Muscle layer of duodenum (tissue), 2 donors: ENCODE measurements at regions not wholly inside any gene's neighbourhood (a gene's known extent, or its start where the extent isn't known, plus 50 kb on each side); places are given as distances from the start of the nearest gene placed in this dataset.
"Not testable (repeated sequence)": the region's sequence is repeated elsewhere in the genome, so short reads cannot be mapped to it uniquely, and the experiment has no call there.

Experiments
- H3K27ac ChIP-seq: one replicate; pipeline ENCODE4 v1.7.0; 2013; ENCODE audit warnings: mild to moderate bottlenecking, low read length
- H3K27me3 ChIP-seq: one replicate; pipeline ENCODE4 v1.7.0; 2013; ENCODE audit warnings: low read depth, mild to moderate bottlenecking, control low read depth, low read length
- H3K36me3 ChIP-seq, 2 donors: one replicate each; pipeline ENCODE4 v1.7.0; 2013; ENCODE audit warnings: low read length in 2 of 2, control low read depth in 1 of 2, mild to moderate bottlenecking in 1 of 2; ENCODE audit not compliant: insufficient read depth in 2 of 2, control insufficient read depth in 1 of 2
- H3K4me1 ChIP-seq, 2 donors: one replicate each; pipeline ENCODE4 v1.7.0; 2013; ENCODE audit warnings: low read length in 2 of 2, mild to moderate bottlenecking in 2 of 2, control low read depth in 1 of 2, moderate library complexity in 1 of 2; ENCODE audit not compliant: insufficient read depth in 2 of 2, control insufficient read depth in 1 of 2
- H3K4me3 ChIP-seq, 2 donors: one replicate each; pipeline ENCODE4 v1.7.0; 2013; ENCODE audit warnings: low read length in 2 of 2, low read depth in 1 of 2, mild to moderate bottlenecking in 1 of 2
- H3K9me3 ChIP-seq, 2 donors: one replicate each; pipeline ENCODE4 v1.7.0; 2013; ENCODE audit warnings: low read length in 2 of 2, control low read depth in 1 of 2, mild to moderate bottlenecking in 1 of 2; ENCODE audit not compliant: control insufficient read depth in 1 of 2
- donor health status: healthy.

DNA sequence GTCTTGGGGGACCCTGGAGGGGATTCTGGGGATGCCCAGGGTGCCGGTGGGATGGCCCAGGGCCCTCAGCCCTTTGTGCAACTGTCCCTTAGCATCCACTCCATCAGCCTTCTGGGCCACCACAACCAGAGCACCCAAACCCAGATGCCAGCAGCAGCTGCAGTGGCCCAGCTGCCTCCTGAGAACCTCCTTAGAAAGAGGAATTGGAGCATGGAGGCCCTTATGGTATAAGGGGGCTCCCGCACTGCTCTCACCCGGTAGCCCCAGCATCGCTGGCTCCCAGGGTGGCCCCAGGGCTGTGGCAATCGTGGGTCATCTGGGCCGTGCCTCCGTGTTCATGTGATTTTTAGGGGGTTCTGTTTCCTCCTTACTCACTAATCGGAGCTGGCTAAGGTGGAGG is 463.3 kb downstream of the ICE1 start:
- Histone ChIP-seq H3K4me1 (no peaks in the 10 kb centered on the region), H3K27ac (no peak overlapping the region), H3K36me3 (no peaks in the 10 kb centered on the region), H3K4me3 (no peak overlapping the region), H3K9me3 (no peaks in the 10 kb centered on the region), H3K27me3 (no peaks in the 10 kb centered on the region)

DNA sequence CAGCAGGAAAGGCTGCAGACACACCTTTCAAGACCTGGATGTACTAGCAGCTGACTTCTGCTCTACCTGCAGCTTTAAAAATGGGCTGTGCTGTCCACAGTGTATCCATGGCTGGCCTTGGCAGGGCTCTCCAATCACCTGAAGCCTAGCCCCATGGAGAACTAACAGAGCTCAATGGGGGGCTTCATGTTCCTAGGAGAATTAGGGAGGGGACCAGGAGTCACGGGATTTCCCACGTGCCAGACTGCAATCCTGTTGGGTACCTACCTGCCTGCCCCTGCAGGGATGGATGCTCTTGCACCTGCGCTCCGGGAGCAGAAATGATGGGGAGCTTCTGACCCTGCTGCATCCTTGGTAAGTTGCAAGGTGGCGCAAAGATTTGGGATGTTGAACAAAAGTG is 462.1 kb downstream of the ICE1 start:
- H3K4me1 ChIP-seq: no peaks in the 10 kb centered on the region
- H3K9me3 ChIP-seq: no peaks in the 10 kb centered on the region
- H3K4me3 ChIP-seq: no peak overlapping the region

DNA sequence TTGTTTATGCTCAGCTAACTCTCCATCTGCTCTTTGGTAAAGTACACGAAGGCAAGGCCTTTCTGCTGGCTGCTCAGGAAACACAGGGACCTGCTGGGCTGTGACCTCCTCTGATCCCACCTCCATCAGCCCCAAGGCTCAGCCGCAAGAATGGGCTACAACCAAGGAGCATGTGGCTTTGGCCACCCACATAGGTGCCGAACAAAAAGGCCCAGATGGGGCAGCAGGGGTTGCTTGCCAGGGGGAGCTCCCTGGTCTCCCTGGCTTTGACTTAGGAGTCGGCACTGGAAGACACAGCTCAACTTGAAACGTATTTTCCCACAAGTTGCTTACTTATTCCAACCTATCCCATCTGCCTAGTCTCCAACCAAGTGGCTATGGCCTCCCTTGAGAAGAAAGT is 461.1 kb downstream of the ICE1 start:
- Histone ChIP-seq H3K27me3 (no peaks in the 10 kb centered on the region), H3K27ac (no peak overlapping the region), H3K9me3 (no peaks in the 10 kb centered on the region), H3K36me3 (no peaks in the 10 kb centered on the region), H3K4me3 (no peak overlapping the region), H3K4me1 (no peaks in the 10 kb centered on the region)

More for the DNA sequence above, 462.1 kb downstream of the ICE1 start:
- H3K36me3 ChIP-seq: no peaks in the 10 kb centered on the region
- H3K27me3 ChIP-seq: no peaks in the 10 kb centered on the region
- no peak overlapping the region for H3K27ac ChIP-seq

DNA sequence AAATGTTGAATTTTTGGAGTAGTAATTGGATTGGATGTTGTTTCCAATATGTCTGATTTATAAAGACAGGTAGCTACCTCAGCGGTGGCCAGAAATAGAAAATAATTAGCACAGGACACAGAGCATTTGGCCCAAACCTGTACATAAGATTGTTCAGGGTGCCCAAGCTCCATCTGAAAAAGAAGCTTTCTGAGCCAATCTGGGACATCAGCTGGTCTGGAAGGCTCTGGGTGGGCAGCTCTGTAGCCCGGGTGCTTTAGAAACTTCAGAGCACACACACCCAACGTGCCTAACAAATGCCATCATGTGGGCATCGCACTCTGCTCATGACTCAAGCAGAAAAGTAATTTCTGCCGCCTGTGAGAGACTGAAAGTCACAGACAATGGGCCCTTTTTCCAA is 460.7 kb downstream of the ICE1 start:
- Histone ChIP-seq H3K36me3 (no peaks in the 10 kb centered on the region), H3K4me3 (no peak overlapping the region), H3K27me3 (no peaks in the 10 kb centered on the region), H3K9me3 (no peaks in the 10 kb centered on the region), H3K4me1 (no peaks in the 10 kb centered on the region), H3K27ac (no peak overlapping the region)

DNA sequence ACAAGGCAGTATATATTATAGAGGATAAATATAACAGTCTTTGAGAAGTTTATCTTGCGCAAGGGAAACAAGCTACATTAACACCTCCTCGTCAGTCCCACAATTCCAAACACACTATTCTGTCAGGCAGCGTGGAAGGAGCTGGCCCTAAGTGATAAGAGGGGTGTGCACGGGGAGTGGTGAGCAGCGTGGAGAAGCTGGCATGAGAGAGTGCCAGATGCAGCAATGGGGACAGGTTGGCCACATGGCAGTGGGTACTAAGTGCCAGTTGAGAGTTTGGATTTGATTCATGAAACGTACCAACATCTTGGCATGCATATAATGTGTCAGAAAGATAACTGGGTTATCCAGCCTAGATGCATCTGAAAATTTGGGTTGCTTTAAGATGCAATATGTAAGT is 460.2 kb downstream of the ICE1 start:
- Histone ChIP-seq H3K4me1 (no peaks in the 10 kb centered on the region), H3K27ac (no peak overlapping the region), H3K9me3 (no peaks in the 10 kb centered on the region), H3K4me3 (no peak overlapping the region), H3K36me3 (no peaks in the 10 kb centered on the region), H3K27me3 (no peaks in the 10 kb centered on the region)

DNA sequence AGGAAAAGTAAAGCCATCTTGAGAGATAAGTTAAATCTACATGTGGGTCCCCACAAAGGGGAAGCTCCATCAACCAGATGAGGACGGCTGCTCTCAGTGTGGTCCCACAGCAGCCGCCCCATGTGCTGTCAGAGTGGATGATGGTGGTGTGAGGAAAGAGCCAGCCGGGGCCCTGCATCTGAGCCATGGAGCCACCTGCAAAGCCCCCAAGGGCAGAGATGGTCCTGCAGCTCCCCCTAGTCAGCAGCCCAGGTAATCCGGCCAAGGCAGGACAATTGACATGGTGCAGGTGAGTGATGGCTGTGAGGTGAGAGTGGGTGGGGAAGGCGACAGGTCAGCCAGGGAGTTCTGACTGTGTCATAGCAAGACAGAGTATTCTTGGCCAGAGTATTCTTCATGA is 458.8 kb downstream of the ICE1 start:
- H3K4me1 ChIP-seq: no peaks in the 10 kb centered on the region
- H3K27ac ChIP-seq: no peak overlapping the region
- no peaks in the 10 kb centered on the region for H3K36me3 ChIP-seq
- no peak overlapping the region for H3K4me3 ChIP-seq
- no peaks in the 10 kb centered on the region for H3K27me3 ChIP-seq
- no peaks in the 10 kb centered on the region for H3K9me3 ChIP-seq

DNA sequence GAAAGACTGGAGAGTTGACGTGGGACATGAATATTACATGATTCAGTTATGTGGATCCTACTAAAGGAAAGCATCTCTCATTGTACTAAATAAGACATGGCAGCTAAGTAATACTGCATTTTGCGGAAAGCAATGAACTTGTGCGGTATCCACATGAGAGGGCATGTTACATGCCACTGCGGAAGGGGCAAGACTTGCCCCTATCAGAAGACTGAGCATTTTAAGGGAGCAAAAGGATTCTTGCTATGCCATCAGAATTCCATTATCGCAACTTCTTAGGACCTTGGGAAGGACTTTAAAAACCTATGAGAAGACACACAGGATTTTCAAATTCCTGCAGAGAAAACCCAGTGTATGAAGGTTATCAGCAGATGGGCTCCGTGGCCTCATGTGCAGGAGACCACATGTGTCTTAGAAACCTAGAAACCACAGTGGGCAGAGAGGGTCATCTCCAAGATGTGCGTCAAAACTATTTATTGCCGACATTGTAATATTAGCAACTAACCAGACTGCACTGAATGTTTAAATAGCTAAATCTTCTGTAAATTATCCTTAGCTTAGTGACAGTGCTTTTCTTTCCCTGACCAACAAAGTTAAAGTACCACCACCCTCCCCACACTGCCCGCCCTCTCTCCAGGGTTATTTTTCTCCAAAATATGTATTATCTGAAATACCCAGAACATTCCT is 457.7 kb downstream of the ICE1 start:
- H3K9me3 ChIP-seq: no peaks in the 10 kb centered on the region
- no peak overlapping the region for H3K4me3 ChIP-seq
- H3K27me3 ChIP-seq: no peaks in the 10 kb centered on the region
- no peak overlapping the region for H3K27ac ChIP-seq
- H3K36me3 ChIP-seq: no peaks in the 10 kb centered on the region
- H3K4me1 ChIP-seq: no peaks in the 10 kb centered on the region

DNA sequence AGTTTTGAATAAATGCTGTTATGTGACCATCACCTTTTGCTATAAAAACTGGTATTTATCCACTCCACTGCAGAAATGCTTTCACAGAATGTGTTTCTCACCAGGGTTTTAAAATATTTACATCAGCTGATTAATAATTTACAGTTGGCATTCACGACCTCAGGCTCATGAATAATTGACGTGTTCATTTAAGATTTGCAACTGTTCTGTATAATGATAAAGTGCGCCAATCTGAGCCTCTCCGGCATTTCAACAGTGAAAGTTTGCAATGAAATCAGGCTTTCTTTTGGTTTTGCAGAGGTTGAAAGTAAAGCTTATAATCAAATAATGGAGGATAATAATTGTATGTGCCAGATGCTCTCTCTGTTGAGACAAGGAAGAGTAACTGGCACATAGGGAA is 434.9 kb downstream of the ICE1 start:
- Histone ChIP-seq H3K9me3 (no peaks in the 10 kb centered on the region), H3K4me3 (no peak overlapping the region), H3K36me3 (no peaks in the 10 kb centered on the region), H3K27me3 (no peaks in the 10 kb centered on the region), H3K27ac (no peak overlapping the region), H3K4me1 (no peaks in the 10 kb centered on the region)

DNA sequence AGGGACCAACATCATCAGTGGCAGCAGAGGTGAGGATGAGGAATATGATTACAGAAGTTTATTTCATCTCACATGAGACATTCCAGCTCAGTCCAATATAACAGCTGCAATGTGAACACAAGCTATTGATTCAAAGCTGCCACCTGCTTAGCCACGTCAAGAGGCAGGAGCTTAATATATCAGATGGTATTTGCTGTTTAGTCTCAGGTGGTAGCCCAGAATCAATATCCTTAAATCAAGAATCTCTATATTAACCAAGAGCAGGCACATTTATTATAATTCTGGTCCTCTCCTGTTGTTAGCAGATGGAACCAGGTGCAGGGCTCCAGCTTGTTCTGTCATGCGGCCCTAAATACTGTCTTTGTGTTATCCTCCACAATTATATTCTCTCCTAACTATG is 431.6 kb downstream of the ICE1 start:
- Histone ChIP-seq H3K4me1 (no peaks in the 10 kb centered on the region), H3K27me3 (no peaks in the 10 kb centered on the region), H3K27ac (no peak overlapping the region), H3K4me3 (no peak overlapping the region), H3K9me3 (no peaks in the 10 kb centered on the region), H3K36me3 (no peaks in the 10 kb centered on the region)

DNA sequence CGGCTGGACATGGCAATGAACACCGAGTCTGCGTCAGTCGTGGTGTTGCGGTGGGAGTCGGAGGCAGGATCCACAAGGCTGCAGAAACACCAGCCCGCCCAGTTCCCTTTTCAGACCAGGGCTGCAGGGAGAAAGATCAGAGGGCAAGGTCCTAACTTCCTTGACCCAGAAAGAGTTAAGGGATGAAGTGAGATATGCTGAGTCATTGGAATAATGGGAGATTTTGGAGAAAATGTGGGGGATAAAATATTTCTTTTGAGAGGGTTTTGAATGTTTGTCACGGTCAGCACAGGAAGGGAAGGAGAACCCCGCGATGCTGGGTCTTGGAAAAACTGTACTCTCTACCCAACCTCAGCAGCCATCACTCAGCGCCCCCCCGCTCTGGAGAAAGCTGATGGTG is 416.0 kb downstream of the ICE1 start:
- Histone ChIP-seq H3K4me3 (no peak overlapping the region), H3K27me3 (no peaks in the 10 kb centered on the region), H3K27ac (no peak overlapping the region), H3K36me3 (no peaks in the 10 kb centered on the region), H3K9me3 (no peaks in the 10 kb centered on the region), H3K4me1 (no peaks in the 10 kb centered on the region)

DNA sequence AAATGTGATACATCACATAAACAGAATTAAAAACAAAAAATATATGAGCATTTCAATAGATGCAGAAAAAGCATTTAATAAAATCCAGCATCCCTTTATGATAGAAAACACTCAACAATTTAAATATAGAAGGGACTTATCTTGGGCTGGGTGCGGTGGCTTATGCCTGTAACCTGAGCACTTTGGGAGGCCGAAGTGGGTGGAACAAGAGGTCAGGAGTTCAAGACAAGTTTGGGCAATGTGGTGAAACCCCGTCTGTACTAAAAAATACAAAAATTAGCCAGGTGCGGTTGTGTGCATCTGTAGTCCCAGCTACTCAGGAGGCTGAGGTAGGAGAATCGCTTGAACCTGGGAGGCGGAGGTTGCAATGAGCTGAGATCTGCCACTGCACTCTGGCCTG is 409.1 kb downstream of the ICE1 start:
- not testable (repeated sequence) for H3K36me3 ChIP-seq, H3K4me1 ChIP-seq, H3K27me3 ChIP-seq, H3K27ac ChIP-seq, H3K9me3 ChIP-seq, H3K4me3 ChIP-seq

DNA sequence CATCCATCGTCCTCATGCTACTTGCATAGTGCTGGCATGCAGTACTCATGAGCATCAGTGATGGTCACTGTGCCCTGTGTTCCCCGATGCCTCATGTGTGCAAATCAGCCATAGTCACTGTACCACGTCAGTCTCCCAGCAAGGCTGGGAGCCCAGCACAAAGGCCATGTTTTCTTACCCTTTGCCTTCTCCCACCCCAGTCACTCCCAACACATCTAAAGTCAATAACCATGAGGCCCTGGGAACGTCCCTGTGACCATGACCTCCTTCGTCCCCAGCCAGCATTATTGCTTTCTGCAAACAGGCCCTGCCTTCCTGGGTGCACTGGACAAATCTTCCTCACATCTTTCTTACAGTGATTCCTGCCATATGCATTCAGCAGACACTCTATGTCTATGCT is 406.1 kb downstream of the ICE1 start:
- H3K4me3 ChIP-seq: no peak overlapping the region
- no peaks in the 10 kb centered on the region for H3K27me3 ChIP-seq
- H3K9me3 ChIP-seq: no peaks in the 10 kb centered on the region
- no peak overlapping the region for H3K27ac ChIP-seq
- H3K4me1 ChIP-seq: no peaks in the 10 kb centered on the region
- no peaks in the 10 kb centered on the region for H3K36me3 ChIP-seq
